Endothelial cell (in vitro differentiated cells): ENCODE measurements at regions not wholly inside any gene's neighbourhood (a gene's known extent, or its start where the extent isn't known, plus 50 kb on each side); places are given as distances from the start of the nearest gene placed in this dataset.
"Not testable (repeated sequence)": the region's sequence is repeated elsewhere in the genome, so short reads cannot be mapped to it uniquely, and the experiment has no call there.

Source experiments
- DNase-seq: peaks from one replicate; pipeline ENCODE4 v3.0.0; 2021; ENCODE audit warnings: low spot score
- H3K27ac Mint-ChIP-seq: one replicate; pipeline ENCODE4 v1.8.0; 2021; ENCODE audit warnings: mixed read lengths, inconsistent platforms; ENCODE audit not compliant: unreplicated experiment
- H3K27me3 Mint-ChIP-seq: one replicate; pipeline ENCODE4 v1.8.0; 2021; ENCODE audit warnings: mild to moderate bottlenecking, moderate library complexity, mixed read lengths, inconsistent platforms; ENCODE audit not compliant: unreplicated experiment
- H3K36me3 Mint-ChIP-seq: one replicate; pipeline ENCODE4 v1.8.0; 2021; ENCODE audit warnings: mild to moderate bottlenecking, low read depth, mixed read lengths, inconsistent platforms; ENCODE audit not compliant: unreplicated experiment
- H3K4me1 Mint-ChIP-seq: one replicate; pipeline ENCODE4 v1.8.0; 2021; ENCODE audit warnings: mild to moderate bottlenecking, mixed read lengths, inconsistent platforms; ENCODE audit not compliant: unreplicated experiment
- H3K4me3 Mint-ChIP-seq: one replicate; pipeline ENCODE4 v1.8.0; 2021; ENCODE audit warnings: mild to moderate bottlenecking, mixed read lengths, inconsistent platforms; ENCODE audit not compliant: unreplicated experiment
- H3K9me3 Mint-ChIP-seq: one replicate; pipeline ENCODE4 v1.8.0; 2021; ENCODE audit warnings: mixed read lengths, inconsistent platforms; ENCODE audit not compliant: unreplicated experiment
- TF ChIP-seq, protein P1 (sequence below): fragments of 200-600 bp; sonication (generic); IDR thresholded peaks from one replicate; pipeline ENCODE4 v1.5.0; 2021; ENCODE audit warnings: antibody characterized with exemption; ENCODE audit not compliant: unreplicated experiment

DNA sequence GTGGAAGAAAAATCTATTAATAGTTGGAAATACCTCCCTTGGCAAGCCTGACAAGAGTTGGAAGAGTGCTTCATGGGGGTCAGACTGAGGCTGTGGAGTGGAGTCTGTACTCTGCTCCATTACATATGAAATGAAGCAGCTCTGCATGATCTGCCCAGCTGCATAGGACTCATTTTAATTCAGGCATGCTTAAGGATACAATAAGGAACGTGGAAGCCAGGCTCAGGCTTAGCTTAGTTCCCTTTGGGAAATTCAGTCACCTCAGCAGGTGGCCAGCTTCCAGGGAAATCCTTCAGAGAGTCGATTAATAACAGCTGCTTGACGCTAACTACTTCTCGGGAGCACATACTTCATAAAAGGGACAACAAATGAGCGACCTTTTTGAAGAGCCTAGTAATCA is 1672.9 kb upstream of the WWC1 start:
- no peak overlapping the region for H3K4me3 Mint-ChIP-seq
- no peak overlapping the region for H3K27ac Mint-ChIP-seq
- TF ChIP-seq, protein P1, sequence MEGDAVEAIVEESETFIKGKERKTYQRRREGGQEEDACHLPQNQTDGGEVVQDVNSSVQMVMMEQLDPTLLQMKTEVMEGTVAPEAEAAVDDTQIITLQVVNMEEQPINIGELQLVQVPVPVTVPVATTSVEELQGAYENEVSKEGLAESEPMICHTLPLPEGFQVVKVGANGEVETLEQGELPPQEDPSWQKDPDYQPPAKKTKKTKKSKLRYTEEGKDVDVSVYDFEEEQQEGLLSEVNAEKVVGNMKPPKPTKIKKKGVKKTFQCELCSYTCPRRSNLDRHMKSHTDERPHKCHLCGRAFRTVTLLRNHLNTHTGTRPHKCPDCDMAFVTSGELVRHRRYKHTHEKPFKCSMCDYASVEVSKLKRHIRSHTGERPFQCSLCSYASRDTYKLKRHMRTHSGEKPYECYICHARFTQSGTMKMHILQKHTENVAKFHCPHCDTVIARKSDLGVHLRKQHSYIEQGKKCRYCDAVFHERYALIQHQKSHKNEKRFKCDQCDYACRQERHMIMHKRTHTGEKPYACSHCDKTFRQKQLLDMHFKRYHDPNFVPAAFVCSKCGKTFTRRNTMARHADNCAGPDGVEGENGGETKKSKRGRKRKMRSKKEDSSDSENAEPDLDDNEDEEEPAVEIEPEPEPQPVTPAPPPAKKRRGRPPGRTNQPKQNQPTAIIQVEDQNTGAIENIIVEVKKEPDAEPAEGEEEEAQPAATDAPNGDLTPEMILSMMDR, result no peak
- H3K27me3 Mint-ChIP-seq, result no peaks in the 10 kb centered on the region
- no peaks in the 10 kb centered on the region for H3K4me1 Mint-ChIP-seq
- no peaks in the 10 kb centered on the region for H3K9me3 Mint-ChIP-seq
- no peak for DNase-seq
- no peaks in the 10 kb centered on the region for H3K36me3 Mint-ChIP-seq

DNA sequence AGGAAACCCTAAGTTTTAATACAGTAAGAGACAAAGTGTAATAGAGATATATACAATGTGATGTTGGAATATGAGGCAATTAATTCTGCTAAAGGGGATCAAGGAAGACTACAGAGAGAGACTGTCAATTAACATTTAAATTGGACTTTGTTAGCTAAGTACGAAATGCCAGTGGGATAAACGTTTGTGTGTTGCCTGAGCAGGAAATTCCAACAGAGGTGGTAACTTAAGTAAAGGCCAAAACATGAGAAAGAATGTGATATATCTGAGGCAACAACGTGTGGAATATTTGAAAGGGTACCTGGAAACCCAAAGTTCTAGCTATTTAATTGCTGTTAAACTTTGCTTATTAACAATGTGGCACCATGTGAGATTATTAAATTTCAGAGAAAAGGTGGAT is 1666.9 kb upstream of the WWC1 start:
- no peak overlapping the region for H3K4me3 Mint-ChIP-seq
- no peaks in the 10 kb centered on the region for H3K9me3 Mint-ChIP-seq
- no peaks in the 10 kb centered on the region for H3K36me3 Mint-ChIP-seq
- H3K27ac Mint-ChIP-seq, result no peak overlapping the region
- TF ChIP-seq, protein P1, result no peak
- DNase-seq, result no peak
- H3K4me1 Mint-ChIP-seq, result peaks cover 11% of the 10 kb centered on the region
- no peaks in the 10 kb centered on the region for H3K27me3 Mint-ChIP-seq

DNA sequence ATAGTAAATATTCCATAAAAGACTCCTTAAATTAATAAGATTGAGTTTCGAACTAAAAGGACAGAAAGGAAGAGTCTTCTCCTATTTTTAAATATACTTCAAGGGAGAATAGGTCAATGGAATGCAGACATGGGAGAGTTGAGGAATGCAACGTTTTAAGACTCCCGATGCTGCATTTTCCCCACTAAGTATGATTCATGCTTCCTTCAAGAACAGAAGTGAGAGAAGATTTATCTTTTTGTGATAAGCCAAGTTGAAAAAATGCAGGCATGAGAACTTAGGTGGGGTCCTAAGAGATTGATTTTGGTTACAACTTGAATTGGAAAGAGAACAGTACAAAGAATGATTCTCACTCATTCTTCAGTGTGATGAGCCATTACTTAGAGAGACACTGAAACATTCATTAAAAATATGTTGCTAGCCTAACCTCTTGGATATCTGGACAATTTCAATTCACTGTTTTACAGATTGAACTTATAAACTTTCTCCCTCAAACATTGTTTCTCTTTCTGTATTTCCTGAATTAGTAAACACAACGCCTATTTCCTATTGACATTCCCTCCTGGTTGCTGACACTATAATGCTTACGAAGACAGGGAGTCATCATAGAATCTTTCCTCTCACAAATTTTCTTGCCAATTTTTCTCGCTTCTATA is 1666.1 kb upstream of the WWC1 start:
- Mint-ChIP-seq H3K27me3 (no peaks in the 10 kb centered on the region), H3K4me3 (no peak overlapping the region), H3K27ac (no peak overlapping the region), H3K4me1 (peaks cover 11% of the 10 kb centered on the region), H3K36me3 (no peaks in the 10 kb centered on the region), H3K9me3 (no peaks in the 10 kb centered on the region)
- no peak for DNase-seq
- TF ChIP-seq, protein P1, result no peak

DNA sequence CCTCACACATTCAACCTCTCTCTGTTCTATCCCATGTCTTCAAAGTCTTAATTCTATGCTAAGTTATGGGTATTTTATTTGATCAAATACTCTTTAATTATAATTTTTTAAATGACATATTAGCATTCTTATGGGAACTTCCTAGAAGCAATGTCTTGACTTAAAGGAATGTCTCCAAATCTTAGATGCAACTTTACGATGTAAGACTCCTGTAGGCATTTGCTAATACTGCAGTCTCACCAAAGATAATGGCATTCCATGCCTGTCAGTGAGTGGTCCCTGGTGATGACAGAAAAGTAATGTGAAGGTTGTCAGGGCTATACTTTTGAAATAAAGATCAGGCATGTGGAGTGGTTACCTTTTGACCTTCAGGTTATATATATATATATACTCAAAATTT is 1654.2 kb upstream of the WWC1 start:
- H3K4me1 Mint-ChIP-seq, result no peaks in the 10 kb centered on the region
- no peaks in the 10 kb centered on the region for H3K27me3 Mint-ChIP-seq
- no peaks in the 10 kb centered on the region for H3K9me3 Mint-ChIP-seq
- DNase-seq, result no peak
- TF ChIP-seq, protein P1, result no peak
- no peak overlapping the region for H3K4me3 Mint-ChIP-seq
- H3K36me3 Mint-ChIP-seq, result no peaks in the 10 kb centered on the region
- H3K27ac Mint-ChIP-seq, result no peak overlapping the region

DNA sequence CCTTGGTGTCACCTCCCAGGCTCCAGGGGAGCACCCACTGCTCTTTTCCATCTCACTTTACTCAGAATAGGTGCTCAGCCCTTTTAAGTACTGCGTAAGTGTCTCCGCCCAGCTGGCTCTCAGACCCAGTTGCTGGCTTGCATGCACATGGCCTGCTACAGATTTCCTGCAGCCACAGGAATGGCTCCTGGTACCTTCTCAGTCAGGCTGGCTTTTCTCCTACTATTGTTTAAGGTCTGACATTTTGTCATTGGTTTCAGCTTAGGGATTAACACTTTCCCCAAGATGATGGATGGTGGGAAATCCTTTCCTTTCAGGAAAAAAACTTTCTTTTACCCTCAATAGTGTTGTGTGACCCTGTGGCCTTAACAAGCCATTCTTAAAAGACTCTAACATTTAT is 1652.3 kb upstream of the WWC1 start:
- Mint-ChIP-seq H3K27me3 (no peaks in the 10 kb centered on the region), H3K27ac (no peak overlapping the region), H3K4me1 (no peaks in the 10 kb centered on the region), H3K36me3 (no peaks in the 10 kb centered on the region), H3K4me3 (no peak overlapping the region), H3K9me3 (no peaks in the 10 kb centered on the region)
- no peak for DNase-seq
- TF ChIP-seq, protein P1, result no peak

DNA sequence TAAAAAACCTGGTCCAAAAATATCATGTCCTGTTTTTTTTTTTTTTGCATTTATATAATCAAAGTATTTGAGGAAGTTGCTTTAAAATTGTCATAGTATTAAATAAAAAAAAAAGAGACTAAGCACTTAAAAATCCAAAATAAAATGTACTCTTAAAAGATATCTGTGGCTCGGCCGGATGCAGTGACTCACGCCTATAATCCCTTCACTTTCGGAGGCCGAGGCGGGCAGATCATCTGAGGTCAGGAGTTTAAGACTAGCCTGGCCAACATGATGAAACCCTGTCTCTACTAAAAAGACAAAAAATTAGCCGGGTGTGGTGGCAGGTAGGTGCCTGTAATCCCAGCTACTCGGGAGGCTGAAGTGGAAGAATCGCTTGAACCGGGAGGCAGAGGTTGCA is 1651.3 kb upstream of the WWC1 start:
- not testable (repeated sequence) for H3K4me1 Mint-ChIP-seq, H3K4me3 Mint-ChIP-seq, DNase-seq, H3K27ac Mint-ChIP-seq, H3K36me3 Mint-ChIP-seq, H3K27me3 Mint-ChIP-seq, H3K9me3 Mint-ChIP-seq
